Stomach (tissue), 4 donors: ENCODE measurements at regions not wholly inside any gene's neighbourhood (a gene's known extent, or its start where the extent isn't known, plus 50 kb on each side); places are given as distances from the start of the nearest gene placed in this dataset.

Experiments
- EP300 ChIP-seq: sonication (generic); formaldehyde crosslinking; IDR thresholded peaks from one replicate; pipeline ENCODE4 v1.6.1; 2017; ENCODE audit warnings: antibody characterized with exemption
- TF ChIP-seq, protein P1 (sequence below), 7 experiments: fragments of 450-650 bp in 4 of 7; fragments of 200-600 bp in 3 of 7; sonication (generic) in 3 of 7; IDR thresholded peaks; one replicate each; pipeline ENCODE4 v1.5.1; 2016 to 2019; ENCODE audit warnings: antibody characterized with exemption in 7 of 7, control low read depth in 2 of 7, mild to moderate bottlenecking in 1 of 7

GRCh38 chr5:164394686-164395194, 889.3 kb downstream of the MAT2B start:
- TF ChIP-seq, protein P1, sequence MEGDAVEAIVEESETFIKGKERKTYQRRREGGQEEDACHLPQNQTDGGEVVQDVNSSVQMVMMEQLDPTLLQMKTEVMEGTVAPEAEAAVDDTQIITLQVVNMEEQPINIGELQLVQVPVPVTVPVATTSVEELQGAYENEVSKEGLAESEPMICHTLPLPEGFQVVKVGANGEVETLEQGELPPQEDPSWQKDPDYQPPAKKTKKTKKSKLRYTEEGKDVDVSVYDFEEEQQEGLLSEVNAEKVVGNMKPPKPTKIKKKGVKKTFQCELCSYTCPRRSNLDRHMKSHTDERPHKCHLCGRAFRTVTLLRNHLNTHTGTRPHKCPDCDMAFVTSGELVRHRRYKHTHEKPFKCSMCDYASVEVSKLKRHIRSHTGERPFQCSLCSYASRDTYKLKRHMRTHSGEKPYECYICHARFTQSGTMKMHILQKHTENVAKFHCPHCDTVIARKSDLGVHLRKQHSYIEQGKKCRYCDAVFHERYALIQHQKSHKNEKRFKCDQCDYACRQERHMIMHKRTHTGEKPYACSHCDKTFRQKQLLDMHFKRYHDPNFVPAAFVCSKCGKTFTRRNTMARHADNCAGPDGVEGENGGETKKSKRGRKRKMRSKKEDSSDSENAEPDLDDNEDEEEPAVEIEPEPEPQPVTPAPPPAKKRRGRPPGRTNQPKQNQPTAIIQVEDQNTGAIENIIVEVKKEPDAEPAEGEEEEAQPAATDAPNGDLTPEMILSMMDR (IDR thresholded peaks at IDR 0.05) = no peak
- TF ChIP-seq EP300 = no peak
